Right ventricle myocardium superior (tissue), 1 donor: ENCODE measurements at regions not wholly inside any gene's neighbourhood (a gene's known extent, or its start where the extent isn't known, plus 50 kb on each side); places are given as distances from the start of the nearest gene placed in this dataset.

Experiments used
- ATAC-seq: fragments of 200-7000 bp; cut with Tn5 transposase; one replicate; pipeline ENCODE4 v1.9.1; 2020; ENCODE audit warnings: mild to moderate bottlenecking; ENCODE audit not compliant: poor library complexity
- DNase-seq: peaks from one replicate; pipeline ENCODE4 v3.0.0-alpha.2; 2020
- intact Hi-C: fragments of 100-400 bp; cut with DNase I; formaldehyde crosslinking; loops from one replicate; pipeline ENCODE4 v1.11.2; 2022
- donor health status: DM: no; HTN: yes; CAD: no; lungs with severe emphysema.

DNA sequence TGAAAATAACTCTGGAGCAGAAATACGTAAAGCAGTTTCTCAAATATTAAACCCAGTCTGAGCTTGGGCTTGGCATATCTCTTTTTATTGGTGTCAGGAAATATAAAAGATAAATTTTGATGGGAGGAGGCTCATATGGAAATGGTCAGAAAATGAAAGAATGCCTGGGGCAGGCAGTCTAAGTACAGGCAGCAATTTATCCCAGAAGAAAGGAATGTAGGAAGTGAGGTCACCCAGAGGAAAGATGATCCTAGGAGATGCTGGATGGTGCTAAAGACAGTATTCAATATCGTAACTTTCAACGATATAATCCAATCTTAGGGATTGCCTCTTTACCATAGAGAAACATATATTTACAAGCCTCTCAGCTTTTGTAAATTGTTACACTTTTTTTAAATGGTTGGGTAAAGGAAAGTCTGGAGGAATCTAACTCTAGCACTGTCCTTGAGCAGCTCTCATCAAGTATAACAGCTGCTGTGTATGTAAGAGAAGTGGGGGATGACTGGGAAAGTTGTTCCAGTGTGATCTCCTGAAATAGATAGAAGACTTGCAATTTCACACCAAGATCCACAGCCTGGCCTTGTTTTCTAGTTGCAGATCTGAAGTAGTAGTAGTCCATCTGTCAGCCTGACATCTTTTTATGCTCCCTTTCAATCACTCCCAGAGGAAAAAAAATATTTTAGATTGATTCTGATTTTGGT, 256.9 kb upstream of the SASH1 start:
- intact Hi-C loops = no loop called here
- DNase-seq (no peak), ATAC-seq (no peak)

DNA sequence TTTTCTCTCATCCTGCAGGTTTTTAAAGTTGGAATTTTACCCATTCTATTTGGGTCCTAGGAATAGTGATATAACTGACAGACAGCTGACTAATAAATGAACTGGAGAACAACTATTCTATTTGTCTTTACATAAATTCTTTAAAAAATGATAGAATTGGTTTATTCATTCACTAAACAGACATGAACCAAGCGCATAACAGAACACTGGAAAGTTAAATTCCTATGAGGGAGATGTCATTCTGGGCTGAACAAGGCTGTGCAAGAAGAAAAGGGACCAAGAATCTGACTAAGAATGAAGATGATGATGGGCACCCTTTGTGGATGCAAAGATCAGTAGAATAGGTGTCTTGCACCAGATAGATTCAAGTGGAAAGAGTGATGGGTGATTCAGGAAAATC, 256.3 kb upstream of the SASH1 start:
- ATAC-seq (no peak), DNase-seq (no peak)
- intact Hi-C loops = no loop called here

DNA sequence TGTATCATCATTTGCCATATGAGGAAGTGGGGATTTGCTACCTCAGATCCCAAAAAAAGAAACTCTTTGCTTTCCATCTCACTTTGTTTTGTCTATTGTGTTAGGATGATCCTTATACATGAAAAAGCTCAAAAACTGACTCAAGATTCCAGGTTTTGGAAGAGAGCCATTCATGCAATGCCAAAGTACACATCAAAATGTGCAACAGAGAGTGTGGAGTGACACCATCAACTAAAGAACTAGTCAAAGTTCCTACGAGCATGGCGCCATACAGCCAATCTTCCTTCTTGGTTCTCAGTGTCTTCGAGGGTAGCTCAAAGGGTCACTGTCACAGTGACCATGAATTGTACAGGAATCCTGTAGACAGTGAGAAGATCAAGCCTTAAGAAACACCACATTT, 255.8 kb upstream of the SASH1 start:
- no peak for ATAC-seq
- DNase-seq = no peak
- intact Hi-C loops = no loop called here

GRCh38 chr6:148087659-148088058, 255.0 kb upstream of the SASH1 start:
- ATAC-seq (no peak), DNase-seq (no peak)
- intact Hi-C loops = no loop called here

DNA sequence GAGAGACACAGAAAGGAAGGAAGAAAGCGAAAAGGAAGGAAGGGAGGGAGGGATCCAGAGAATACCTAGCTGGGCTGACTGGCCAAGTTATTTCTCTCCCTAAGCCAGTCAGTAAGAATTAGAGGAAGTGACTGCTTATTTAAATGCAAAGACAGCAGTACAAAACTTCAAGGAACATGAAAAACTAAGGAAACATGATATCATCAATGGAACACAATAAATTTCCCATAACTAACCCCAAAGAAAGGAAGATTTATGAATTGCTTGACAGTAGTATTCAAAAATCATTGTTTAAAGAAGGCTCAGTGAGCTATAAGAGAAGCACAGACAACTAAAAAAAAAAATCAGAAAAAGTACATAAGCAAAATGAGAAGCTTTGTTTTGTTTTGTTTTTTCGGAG, 252.3 kb upstream of the SASH1 start:
- DNase-seq = no peak
- intact Hi-C loops = no loop called here

GRCh38 chr6:148091394-148091793, 251.2 kb upstream of the SASH1 start:
- intact Hi-C loops = no loop called here
- ATAC-seq = no peak
- no peak for DNase-seq

More for the DNA sequence above, 252.3 kb upstream of the SASH1 start:
- ATAC-seq = no peak

- no peak for DNase-seq
- intact Hi-C loops = no loop called here
- no peak for ATAC-seq
Measured at GRCh38 chr6:148103436-148103835, 239.2 kb upstream of the SASH1 start.

GRCh38 chr6:148104131-148104530, 238.5 kb upstream of the SASH1 start:
- no peak for DNase-seq
- ATAC-seq = no peak
- intact Hi-C loops = no loop called here

- intact Hi-C loops = no loop called here
- DNase-seq = no peak
- ATAC-seq = no peak
Measured at GRCh38 chr6:148105695-148106094, 236.9 kb upstream of the SASH1 start.

GRCh38 chr6:148107911-148108310, 234.7 kb upstream of the SASH1 start:
- no peak for DNase-seq
- intact Hi-C loops = no loop called here
- no peak for ATAC-seq

- intact Hi-C loops = no loop called here
- ATAC-seq (no peak), DNase-seq (no peak)
Measured at GRCh38 chr6:148109732-148110131, 232.9 kb upstream of the SASH1 start.

GRCh38 chr6:148110925-148111324, 231.7 kb upstream of the SASH1 start:
- no peak for DNase-seq
- no peak for ATAC-seq
- intact Hi-C loops = no loop called here

GRCh38 chr6:148112851-148113319, 229.8 kb upstream of the SASH1 start:
- DNase-seq = no peak
- intact Hi-C loops = no loop called here
- no peak for ATAC-seq

DNA sequence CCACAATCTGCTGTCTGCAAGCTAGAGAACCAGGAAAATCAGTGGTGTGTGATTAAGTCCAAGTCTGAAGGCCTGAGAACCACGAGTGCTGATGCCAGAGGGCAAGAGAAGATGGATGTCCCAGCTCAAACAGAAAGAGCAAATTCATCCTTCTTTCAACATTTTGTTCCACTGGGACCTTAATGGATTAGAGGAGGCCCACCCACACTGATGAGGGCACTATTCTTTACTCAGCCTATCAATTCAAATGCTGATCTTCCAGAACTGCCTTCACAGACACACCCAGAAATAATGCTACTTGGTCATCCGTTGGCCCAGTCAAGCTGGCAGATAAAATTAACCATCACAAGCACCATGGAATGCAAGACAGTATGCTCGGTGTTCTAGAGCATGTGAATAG, 226.6 kb upstream of the SASH1 start:
- ATAC-seq = no peak
- DNase-seq = no peak
- intact Hi-C loops = no loop called here

- ATAC-seq (no peak), DNase-seq (no peak)
- intact Hi-C loops = no loop called here
Measured at GRCh38 chr6:148118244-148118643, 224.4 kb upstream of the SASH1 start.

- DNase-seq (no peak), ATAC-seq (no peak)
- intact Hi-C loops = no loop called here
Measured at GRCh38 chr6:148128014-148128730, 214.5 kb upstream of the SASH1 start.

DNA sequence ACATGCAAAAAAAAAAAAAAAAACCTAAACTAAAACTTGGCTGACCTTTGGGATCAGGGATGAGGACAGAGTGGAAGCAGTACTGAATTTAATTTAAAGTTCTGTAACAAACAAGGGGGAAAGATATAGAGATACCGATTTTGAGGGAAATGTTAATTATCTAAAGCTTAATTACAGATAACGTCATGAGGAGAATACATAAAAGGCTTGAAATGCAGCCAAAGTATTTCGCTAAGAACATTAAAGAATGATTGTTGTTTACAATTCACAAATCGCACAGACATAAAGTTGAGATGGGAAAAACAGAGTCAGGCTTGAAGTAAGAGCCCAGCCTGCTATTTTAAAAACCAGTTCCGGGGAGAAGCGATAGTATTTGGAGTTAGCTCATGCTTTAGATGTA, 208.0 kb upstream of the SASH1 start:
- intact Hi-C loops = no loop called here
- DNase-seq (no peak), ATAC-seq (no peak)

DNA sequence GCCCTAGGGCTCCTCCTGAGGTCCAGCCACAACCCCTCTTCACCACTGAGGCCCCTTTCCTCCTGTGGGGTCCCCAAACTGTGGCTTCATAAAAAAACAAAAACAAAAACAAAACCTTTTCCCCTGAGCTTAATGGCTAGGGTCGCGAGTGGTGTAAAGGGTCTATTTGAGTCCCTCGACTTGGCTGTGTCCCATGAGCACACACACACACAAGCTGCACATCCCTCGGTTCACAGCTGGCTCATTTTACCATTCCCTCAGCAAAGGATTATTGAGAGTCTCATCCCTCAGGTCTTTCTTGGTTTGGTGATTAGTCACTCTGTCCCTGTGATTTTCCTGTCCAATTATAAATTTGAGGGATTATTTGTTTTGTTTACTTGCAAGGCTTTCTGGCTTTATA, 206.1 kb upstream of the SASH1 start:
- ATAC-seq (no peak), DNase-seq (no peak)
- intact Hi-C loops = no loop called here

GRCh38 chr6:148137652-148138051, 205.0 kb upstream of the SASH1 start:
- intact Hi-C loops = no loop called here
- no peak for ATAC-seq

GRCh38 chr6:148138573-148138972, 204.1 kb upstream of the SASH1 start:
- no peak for DNase-seq
- intact Hi-C loops = no loop called here
- ATAC-seq = no peak

More at GRCh38 chr6:148137652-148138051, 205.0 kb upstream of the SASH1 start:
- DNase-seq = no peak
